ENCODE measurements at regions not wholly inside any gene's neighbourhood (a gene's known extent, or its start where the extent isn't known, plus 50 kb on each side); places are given as distances from the start of the nearest gene placed in this dataset.

DNA sequence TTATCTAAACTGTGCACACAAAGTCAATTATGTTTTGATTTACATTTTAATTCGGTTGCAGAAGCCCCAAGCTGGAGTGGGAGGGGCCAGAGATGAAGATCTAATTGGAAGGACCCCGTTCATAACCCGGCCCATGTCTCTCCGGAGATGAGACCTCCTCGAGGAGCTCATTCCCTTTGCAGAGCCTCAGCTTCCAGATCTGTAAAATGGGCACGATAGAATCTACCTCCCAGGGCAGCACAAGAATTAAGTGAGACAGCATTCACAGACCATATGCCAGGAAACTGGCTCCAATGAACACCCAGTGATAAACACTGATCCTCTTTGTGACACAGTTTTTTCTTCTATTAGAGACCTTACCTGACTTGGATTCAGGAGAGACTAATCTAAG, 446.5 kb upstream of the CDH5 start:
- no peak for ATAC-seq (ENCODE audit: low read depth)
- H3K27ac Mint-ChIP-seq, result no peak overlapping the region
- H3K36me3 Mint-ChIP-seq, result no peaks in the 10 kb centered on the region
- no peaks in the 10 kb centered on the region for H3K4me1 Mint-ChIP-seq
- no peaks in the 10 kb centered on the region for H3K27me3 Mint-ChIP-seq
- H3K4me3 Mint-ChIP-seq, result no peak overlapping the region
- POLR2A ChIA-PET, result no interaction called here
- no peaks in the 10 kb centered on the region for H3K9me3 Mint-ChIP-seq
- DNase-seq, result no peak

GRCh38 chr16:65919145-65919985, 447.1 kb upstream of the CDH5 start:
- ATAC-seq (ENCODE audit: low read depth) (no peak), DNase-seq (no peak)
- POLR2A ChIA-PET, result no interaction called here
- H3K27me3 Mint-ChIP-seq, result no peaks in the 10 kb centered on the region
- H3K27ac Mint-ChIP-seq, result no peak overlapping the region
- H3K9me3 Mint-ChIP-seq, result no peaks in the 10 kb centered on the region
- no peak overlapping the region for H3K4me3 Mint-ChIP-seq
- H3K36me3 Mint-ChIP-seq, result no peaks in the 10 kb centered on the region
- no peaks in the 10 kb centered on the region for H3K4me1 Mint-ChIP-seq

- Mint-ChIP-seq H3K9me3 (no peaks in the 10 kb centered on the region), H3K4me3 (no peak overlapping the region), H3K27ac (no peak overlapping the region), H3K27me3 (no peaks in the 10 kb centered on the region), H3K36me3 (no peaks in the 10 kb centered on the region), H3K4me1 (no peaks in the 10 kb centered on the region)
- no peak for DNase-seq
- POLR2A ChIA-PET, result no interaction called here
- ATAC-seq (ENCODE audit: low read depth), result no peak
Observed at GRCh38 chr16:65917466-65917865, 449.0 kb upstream of the CDH5 start.

DNA sequence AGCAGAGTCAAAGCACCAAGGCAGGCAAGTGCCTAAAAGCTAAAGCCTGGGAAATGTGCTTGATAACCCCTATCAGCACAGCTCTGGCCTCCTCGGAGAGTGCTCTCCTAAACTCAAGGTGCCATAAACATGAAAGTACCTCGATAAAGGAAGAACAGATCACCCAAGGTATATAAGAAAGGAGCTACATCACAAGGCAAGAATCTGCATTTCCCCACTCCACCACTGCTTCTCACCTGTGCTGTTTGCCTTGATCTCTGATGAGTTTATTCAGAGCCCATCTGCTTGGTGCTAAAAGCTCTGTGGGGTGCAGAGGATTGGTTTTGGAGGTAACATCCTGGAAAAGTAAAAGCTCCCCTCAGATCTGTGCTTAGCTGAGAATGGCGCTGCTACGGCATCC, 449.5 kb upstream of the CDH5 start:
- Mint-ChIP-seq H3K36me3 (no peaks in the 10 kb centered on the region), H3K4me3 (no peak overlapping the region), H3K4me1 (no peaks in the 10 kb centered on the region), H3K27me3 (no peaks in the 10 kb centered on the region), H3K9me3 (no peaks in the 10 kb centered on the region), H3K27ac (no peak overlapping the region)
- POLR2A ChIA-PET, result no interaction called here
- no peak for DNase-seq
- ATAC-seq (ENCODE audit: low read depth), result no peak

DNA sequence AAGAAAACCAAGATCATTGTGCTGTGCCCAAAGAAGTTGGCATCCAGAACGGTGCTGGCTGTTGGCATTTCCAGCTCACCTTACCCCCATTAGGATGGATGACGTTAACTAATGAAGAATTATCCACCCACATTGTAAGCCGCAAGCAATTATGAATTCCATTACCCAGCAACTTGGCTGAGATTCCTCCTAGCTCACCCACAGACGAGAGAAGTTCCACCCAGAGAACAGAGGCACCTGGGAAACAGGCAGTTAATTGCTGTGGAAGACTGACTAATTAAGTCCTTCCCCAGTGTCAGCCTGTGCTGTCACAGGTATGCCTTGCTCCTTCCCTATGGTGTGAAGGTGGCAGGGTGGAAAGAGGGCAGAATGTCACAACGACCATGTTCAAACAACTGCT, 456.2 kb upstream of the CDH5 start:
- POLR2A ChIA-PET, result no interaction called here
- ATAC-seq (ENCODE audit: low read depth) (no peak), DNase-seq (no peak)
- H3K27me3 Mint-ChIP-seq, result no peaks in the 10 kb centered on the region
- H3K36me3 Mint-ChIP-seq, result no peaks in the 10 kb centered on the region
- no peak overlapping the region for H3K27ac Mint-ChIP-seq
- H3K4me3 Mint-ChIP-seq, result no peak overlapping the region
- H3K4me1 Mint-ChIP-seq, result no peaks in the 10 kb centered on the region
- H3K9me3 Mint-ChIP-seq, result no peaks in the 10 kb centered on the region

GRCh38 chr16:65909310-65910050, 457.0 kb upstream of the CDH5 start:
- no peak overlapping the region for H3K4me3 Mint-ChIP-seq
- H3K27ac Mint-ChIP-seq, result no peak overlapping the region
- H3K36me3 Mint-ChIP-seq, result no peaks in the 10 kb centered on the region
- no peaks in the 10 kb centered on the region for H3K27me3 Mint-ChIP-seq
- H3K4me1 Mint-ChIP-seq, result no peaks in the 10 kb centered on the region
- POLR2A ChIA-PET, result no interaction called here
- DNase-seq, result no peak
- H3K9me3 Mint-ChIP-seq, result no peaks in the 10 kb centered on the region
- no peak for ATAC-seq (ENCODE audit: low read depth)

DNA sequence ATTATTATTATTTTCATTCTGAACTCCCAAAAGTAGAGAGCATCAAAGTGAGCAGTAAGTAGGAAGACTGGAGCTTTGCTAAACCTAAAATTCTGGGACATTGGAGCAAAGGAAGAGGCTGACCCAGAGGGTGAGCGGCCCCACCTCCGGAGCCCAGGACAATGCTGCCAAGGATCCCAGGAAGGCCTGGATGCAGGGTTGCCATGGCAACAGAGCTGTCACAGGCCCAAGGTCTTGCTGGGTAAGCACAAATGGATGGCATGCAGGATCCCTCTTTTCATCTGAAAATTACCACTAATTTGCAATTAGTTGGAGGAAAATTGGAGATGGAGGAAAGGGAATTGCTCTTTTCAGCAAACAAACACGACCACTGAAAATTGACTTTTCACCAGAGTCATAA, 457.9 kb upstream of the CDH5 start:
- no peaks in the 10 kb centered on the region for H3K27me3 Mint-ChIP-seq
- no peaks in the 10 kb centered on the region for H3K9me3 Mint-ChIP-seq
- H3K27ac Mint-ChIP-seq, result no peak overlapping the region
- H3K4me1 Mint-ChIP-seq, result no peaks in the 10 kb centered on the region
- DNase-seq (no peak), ATAC-seq (ENCODE audit: low read depth) (no peak)
- no peak overlapping the region for H3K4me3 Mint-ChIP-seq
- POLR2A ChIA-PET, result no interaction called here
- no peaks in the 10 kb centered on the region for H3K36me3 Mint-ChIP-seq

DNA sequence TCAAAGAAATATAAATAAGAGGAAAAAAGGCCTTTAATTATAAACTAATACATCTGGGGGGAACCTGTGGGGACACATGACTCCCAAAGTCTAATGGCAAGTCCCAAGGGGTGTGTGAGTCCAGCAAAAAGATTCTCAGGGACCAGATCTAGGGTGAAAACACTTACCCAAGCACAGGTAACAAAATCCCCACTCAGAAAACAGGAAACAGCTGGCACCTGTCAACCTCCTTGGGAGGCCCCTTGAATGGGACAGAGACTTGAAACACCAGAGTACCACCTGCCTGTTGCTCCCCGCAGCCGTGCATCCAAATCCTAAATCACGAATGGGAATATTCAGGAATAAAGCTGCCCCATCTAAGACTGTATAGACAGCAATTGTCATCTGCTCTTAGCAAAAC, 461.2 kb upstream of the CDH5 start:
- Mint-ChIP-seq H3K9me3 (no peaks in the 10 kb centered on the region), H3K36me3 (no peaks in the 10 kb centered on the region), H3K4me3 (no peak overlapping the region), H3K4me1 (no peaks in the 10 kb centered on the region), H3K27ac (no peak overlapping the region), H3K27me3 (no peaks in the 10 kb centered on the region)
- ATAC-seq (ENCODE audit: low read depth) (no peak), DNase-seq (no peak)
- POLR2A ChIA-PET, result no interaction called here

DNA sequence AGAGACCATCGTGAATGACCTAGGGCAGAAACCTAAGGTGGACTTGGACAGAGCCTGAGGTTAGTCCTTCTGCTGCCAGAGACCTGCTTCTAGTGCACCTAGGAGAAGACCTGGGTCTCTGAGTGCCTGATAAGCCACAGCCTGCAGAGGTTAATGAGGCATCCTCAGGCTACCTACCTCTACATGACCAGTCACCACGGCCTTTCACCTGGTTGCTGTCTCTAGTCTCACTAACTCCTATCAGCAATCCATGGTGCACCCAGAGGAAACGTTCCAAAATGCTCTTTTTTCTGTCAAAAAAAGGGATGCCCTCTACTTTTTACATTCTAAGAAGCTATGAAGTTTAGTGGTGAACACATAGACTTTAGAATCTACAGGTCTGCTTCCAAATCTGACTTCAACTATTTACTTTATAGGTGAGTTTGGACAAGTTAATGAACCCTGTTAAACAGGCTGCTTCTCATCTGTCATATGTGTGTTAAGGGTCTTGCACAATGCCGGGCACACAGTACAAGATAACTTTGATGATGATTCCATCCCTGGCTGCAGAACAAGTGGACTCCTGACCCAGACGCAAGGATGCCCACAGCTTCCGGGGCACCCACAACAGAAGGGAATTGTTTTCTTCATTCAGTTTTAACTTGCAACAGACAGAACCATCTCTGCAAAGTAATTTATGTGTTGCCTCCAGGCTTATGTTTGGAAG, 469.9 kb upstream of the CDH5 start:
- POLR2A ChIA-PET, result no interaction called here
- Mint-ChIP-seq H3K9me3 (peaks cover 2% of the 10 kb centered on the region), H3K36me3 (no peaks in the 10 kb centered on the region), H3K4me1 (no peaks in the 10 kb centered on the region), H3K27ac (no peak overlapping the region), H3K4me3 (no peak overlapping the region), H3K27me3 (no peaks in the 10 kb centered on the region)
- DNase-seq, result no peak
- ATAC-seq (ENCODE audit: low read depth), result no peak

- H3K27ac Mint-ChIP-seq, result no peak overlapping the region
- ATAC-seq (ENCODE audit: low read depth) (no peak), DNase-seq (no peak)
- POLR2A ChIA-PET, result no interaction called here
- H3K4me3 Mint-ChIP-seq, result no peak overlapping the region
- no peaks in the 10 kb centered on the region for H3K36me3 Mint-ChIP-seq
- peaks cover 2% of the 10 kb centered on the region for H3K9me3 Mint-ChIP-seq
- H3K27me3 Mint-ChIP-seq, result no peaks in the 10 kb centered on the region
- H3K4me1 Mint-ChIP-seq, result no peaks in the 10 kb centered on the region
Observed at GRCh38 chr16:65895906-65896305, 470.6 kb upstream of the CDH5 start.

DNA sequence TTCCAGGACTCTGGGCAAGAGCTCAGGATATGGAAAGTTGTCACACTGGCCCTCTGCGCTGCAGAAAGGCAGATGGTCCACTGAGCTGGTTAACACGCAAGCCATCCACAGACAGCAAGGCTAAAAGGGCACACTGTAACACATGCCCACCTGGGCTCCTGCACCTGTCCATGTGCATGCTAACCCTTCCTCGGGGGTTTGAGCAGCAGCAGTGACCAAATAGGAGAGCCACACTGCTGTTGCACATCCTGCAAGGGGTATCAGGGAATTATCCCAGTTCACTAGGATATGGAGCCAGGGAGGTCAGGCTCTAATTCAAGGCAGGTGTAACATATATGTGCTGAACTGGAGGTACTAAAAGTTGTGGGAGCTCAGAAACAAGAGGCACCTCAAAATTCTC, 471.0 kb upstream of the CDH5 start:
- H3K27me3 Mint-ChIP-seq, result no peaks in the 10 kb centered on the region
- H3K4me1 Mint-ChIP-seq, result no peaks in the 10 kb centered on the region
- no peak overlapping the region for H3K4me3 Mint-ChIP-seq
- no peak for ATAC-seq (ENCODE audit: low read depth)
- DNase-seq, result no peak
- POLR2A ChIA-PET, result no interaction called here
- no peak overlapping the region for H3K27ac Mint-ChIP-seq
- H3K9me3 Mint-ChIP-seq, result peaks cover 2% of the 10 kb centered on the region
- no peaks in the 10 kb centered on the region for H3K36me3 Mint-ChIP-seq

DNA sequence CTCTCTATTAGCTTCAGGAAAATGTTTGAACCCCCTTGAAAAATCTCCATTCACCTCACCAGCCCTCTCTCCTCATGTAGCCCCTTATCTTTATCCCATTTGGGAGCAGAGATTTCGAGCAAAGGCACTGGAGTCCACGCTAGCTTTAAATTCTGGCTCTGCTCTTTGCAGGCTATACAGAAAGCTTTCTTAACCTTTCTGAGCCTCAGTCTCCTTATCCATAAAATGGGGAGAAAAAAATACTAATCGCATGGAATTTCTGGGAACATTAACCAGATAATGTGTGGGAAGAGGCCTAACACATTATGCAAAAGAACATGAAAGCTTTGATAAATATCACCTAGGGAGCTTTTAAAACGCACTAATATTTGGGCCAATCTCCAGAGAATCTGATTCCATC, 476.3 kb upstream of the CDH5 start:
- Mint-ChIP-seq H3K27me3 (no peaks in the 10 kb centered on the region), H3K4me1 (no peaks in the 10 kb centered on the region), H3K27ac (no peak overlapping the region), H3K36me3 (no peaks in the 10 kb centered on the region), H3K4me3 (no peak overlapping the region), H3K9me3 (peaks cover 2% of the 10 kb centered on the region)
- POLR2A ChIA-PET, result no interaction called here
- ATAC-seq (ENCODE audit: low read depth), result no peak
- DNase-seq, result no peak

DNA sequence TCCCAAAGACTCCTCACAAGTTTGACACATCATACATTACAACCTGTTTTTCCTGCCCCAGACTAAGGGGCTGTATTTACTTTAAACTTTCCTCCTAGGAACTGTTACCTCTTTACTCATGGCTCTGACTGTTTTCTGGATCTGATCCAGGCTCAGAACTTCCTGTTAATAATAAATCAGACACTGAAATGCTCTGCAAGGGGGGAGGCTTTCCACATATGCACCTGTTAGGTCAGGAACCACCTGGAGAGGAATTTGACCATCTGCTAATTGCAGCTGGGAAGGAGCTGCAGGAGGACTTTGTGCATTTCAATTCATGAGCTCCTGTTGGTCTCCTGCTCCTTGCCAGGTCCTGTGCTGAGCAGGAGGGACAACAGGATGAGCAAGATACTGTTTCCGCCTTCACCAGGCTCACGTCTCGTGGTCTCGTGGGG, 476.9 kb upstream of the CDH5 start:
- POLR2A ChIA-PET, result no interaction called here
- H3K4me3 Mint-ChIP-seq, result no peak overlapping the region
- H3K9me3 Mint-ChIP-seq, result peaks cover 2% of the 10 kb centered on the region
- H3K36me3 Mint-ChIP-seq, result no peaks in the 10 kb centered on the region
- no peak for ATAC-seq (ENCODE audit: low read depth)
- no peak overlapping the region for H3K27ac Mint-ChIP-seq
- no peaks in the 10 kb centered on the region for H3K4me1 Mint-ChIP-seq
- no peaks in the 10 kb centered on the region for H3K27me3 Mint-ChIP-seq
- no peak for DNase-seq

DNA sequence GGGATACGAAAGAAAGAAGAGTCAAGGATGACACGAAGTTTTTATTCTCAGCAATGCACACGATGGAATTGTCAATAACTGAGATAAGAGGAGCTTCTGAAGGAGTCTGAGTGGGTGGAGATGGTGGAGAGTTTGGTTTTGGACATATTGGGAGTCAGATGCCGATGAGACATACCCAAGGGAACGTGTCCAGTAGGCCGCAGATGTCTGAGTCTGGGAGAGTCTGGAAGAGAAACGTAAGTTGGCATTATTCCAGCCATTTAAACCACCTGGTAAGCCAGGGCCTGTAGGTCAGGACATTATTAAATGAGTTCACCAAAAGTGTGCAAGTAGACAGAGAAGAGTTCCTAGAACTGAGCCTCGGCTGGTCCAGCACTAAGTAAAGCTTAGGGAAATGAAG, 478.3 kb upstream of the CDH5 start:
- H3K4me1 Mint-ChIP-seq, result no peaks in the 10 kb centered on the region
- H3K27ac Mint-ChIP-seq, result no peak overlapping the region
- no peaks in the 10 kb centered on the region for H3K27me3 Mint-ChIP-seq
- no peak overlapping the region for H3K4me3 Mint-ChIP-seq
- ATAC-seq (ENCODE audit: low read depth), result no peak
- peaks cover 2% of the 10 kb centered on the region for H3K9me3 Mint-ChIP-seq
- no peaks in the 10 kb centered on the region for H3K36me3 Mint-ChIP-seq
- DNase-seq, result no peak
- POLR2A ChIA-PET, result no interaction called here

Measured in activated naive CD8-positive, alpha-beta T cell treated with anti-CD3 and anti-CD28 coated beads, Interleukin-2, amount 10 ng/mL, durations not matched to agents 7 days and 5 days (primary cell).